Endodermal cell (in vitro differentiated cells): ENCODE measurements at regions not wholly inside any gene's neighbourhood (a gene's known extent, or its start where the extent isn't known, plus 50 kb on each side); places are given as distances from the start of the nearest gene placed in this dataset.

ENCODE experiments used
- DNase-seq: peaks from one replicate; pipeline ENCODE4 v3.0.0-alpha.2; 2017
- H3K27ac ChIP-seq: 2 replicates; pipeline ENCODE4 v1.5.1; 2013; ENCODE audit warnings: mild to moderate bottlenecking, low read depth, low read length, moderate library complexity
- H3K27me3 ChIP-seq: 2 replicates; pipeline ENCODE4 v1.6.1; 2013; ENCODE audit warnings: mild to moderate bottlenecking, low read length, moderate library complexity; ENCODE audit not compliant: insufficient read depth, control insufficient read depth, poor library complexity, severe bottlenecking
- H3K36me3 ChIP-seq: 2 replicates; pipeline ENCODE4 v1.7.0; 2013; ENCODE audit warnings: mild to moderate bottlenecking, low read length, moderate library complexity; ENCODE audit not compliant: control insufficient read depth, insufficient read depth
- H3K4me1 ChIP-seq: one replicate; pipeline ENCODE4 v1.7.0; 2013; ENCODE audit warnings: low read length; ENCODE audit not compliant: control insufficient read depth, insufficient read depth
- H3K4me3 ChIP-seq: 2 replicates; pipeline ENCODE4 v1.5.1; 2013; ENCODE audit warnings: mild to moderate bottlenecking, low read length, moderate library complexity
- H3K9ac ChIP-seq: 2 replicates; pipeline ENCODE4 v1.6.1; 2013; ENCODE audit warnings: mild to moderate bottlenecking, low read length, moderate library complexity; ENCODE audit not compliant: poor library complexity, severe bottlenecking; ENCODE audit errors: extremely low read depth
- H3K9me3 ChIP-seq: 2 replicates; pipeline ENCODE4 v1.6.1; 2013; ENCODE audit warnings: mild to moderate bottlenecking, low read length, moderate library complexity; ENCODE audit not compliant: control insufficient read depth
- H3K27ac Mint-ChIP-seq: 2 replicates; pipeline ENCODE4 v1.8.0; 2020; ENCODE audit warnings: mixed read lengths
- H3K27me3 Mint-ChIP-seq: 2 replicates; pipeline ENCODE4 v1.8.0; 2021; ENCODE audit warnings: mild to moderate bottlenecking, mixed read lengths; ENCODE audit not compliant: insufficient read depth
- H3K36me3 Mint-ChIP-seq: 2 replicates; pipeline ENCODE4 v1.8.0; 2020; ENCODE audit warnings: low read depth, mixed read lengths
- H3K4me1 Mint-ChIP-seq: 2 replicates; pipeline ENCODE4 v1.8.0; 2020; ENCODE audit warnings: mixed read lengths
- H3K4me3 Mint-ChIP-seq: 2 replicates; pipeline ENCODE4 v1.8.0; 2020; ENCODE audit warnings: mild to moderate bottlenecking, moderate library complexity, mixed read lengths
- H3K9me3 Mint-ChIP-seq: 2 replicates; pipeline ENCODE4 v1.8.0; 2020; ENCODE audit warnings: mild to moderate bottlenecking, mixed read lengths
- WGBS, 2 experiments: methylation state at CpG; one replicate each; pipeline versions ENCODE4 v1.1.5 to v1.1.7; 2013; ENCODE audit warnings: missing lambda C conversion rate in 2 of 2, mixed read lengths in 1 of 2; ENCODE audit not compliant: insufficient coverage in 1 of 2, insufficient read length in 1 of 2; 5-methylcytosine and 5-hydroxymethylcytosine counted together
- TF ChIP-seq, protein P1 (sequence below): fragments of 200-600 bp; sonication (generic); conservative IDR thresholded peaks from 2 replicates; pipeline ENCODE4 v1.5.0; 2021; ENCODE audit warnings: antibody characterized with exemption, mild to moderate bottlenecking

DNA sequence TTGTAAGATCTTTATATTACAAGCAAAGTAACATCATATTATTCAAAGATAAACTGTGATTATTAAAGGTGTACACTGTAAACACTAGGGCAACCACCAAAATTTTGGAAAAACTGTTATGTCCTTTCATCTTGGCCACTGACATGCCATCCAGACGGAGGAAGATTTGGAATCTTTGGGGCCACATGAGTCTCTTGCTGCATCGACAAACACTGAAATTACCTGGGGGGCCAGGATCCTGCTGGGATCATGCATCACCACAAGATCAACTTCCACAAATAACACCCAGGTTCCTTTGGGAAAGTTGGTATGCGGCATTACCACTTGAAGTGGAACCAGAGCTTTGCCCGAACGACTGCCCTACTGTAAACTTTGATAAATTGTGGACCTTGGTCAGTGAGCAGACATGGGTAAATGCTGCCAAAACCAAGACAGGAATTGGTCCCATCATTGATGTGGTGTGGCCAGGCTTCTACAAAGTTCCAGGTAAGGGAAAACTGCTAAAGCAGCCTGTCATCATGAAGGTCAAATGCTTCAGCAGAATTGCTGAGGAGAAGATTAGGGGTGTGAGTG, 110.6 kb upstream of the UXS1 start:
- Histone ChIP-seq H3K27me3 (no peaks in the 10 kb centered on the region), H3K9me3 (no peaks in the 10 kb centered on the region), H3K4me3 (no peak overlapping the region), H3K27ac (no peak overlapping the region), H3K9ac (no peak overlapping the region), H3K4me1 (no peaks in the 10 kb centered on the region), H3K36me3 (no peaks in the 10 kb centered on the region)
- no peaks in the 10 kb centered on the region for H3K27me3 Mint-ChIP-seq
- 88 to 90% methylated on average over 1 to 5 of the region's 5 CpGs for WGBS, 2 experiments
- TF ChIP-seq, protein P1, sequence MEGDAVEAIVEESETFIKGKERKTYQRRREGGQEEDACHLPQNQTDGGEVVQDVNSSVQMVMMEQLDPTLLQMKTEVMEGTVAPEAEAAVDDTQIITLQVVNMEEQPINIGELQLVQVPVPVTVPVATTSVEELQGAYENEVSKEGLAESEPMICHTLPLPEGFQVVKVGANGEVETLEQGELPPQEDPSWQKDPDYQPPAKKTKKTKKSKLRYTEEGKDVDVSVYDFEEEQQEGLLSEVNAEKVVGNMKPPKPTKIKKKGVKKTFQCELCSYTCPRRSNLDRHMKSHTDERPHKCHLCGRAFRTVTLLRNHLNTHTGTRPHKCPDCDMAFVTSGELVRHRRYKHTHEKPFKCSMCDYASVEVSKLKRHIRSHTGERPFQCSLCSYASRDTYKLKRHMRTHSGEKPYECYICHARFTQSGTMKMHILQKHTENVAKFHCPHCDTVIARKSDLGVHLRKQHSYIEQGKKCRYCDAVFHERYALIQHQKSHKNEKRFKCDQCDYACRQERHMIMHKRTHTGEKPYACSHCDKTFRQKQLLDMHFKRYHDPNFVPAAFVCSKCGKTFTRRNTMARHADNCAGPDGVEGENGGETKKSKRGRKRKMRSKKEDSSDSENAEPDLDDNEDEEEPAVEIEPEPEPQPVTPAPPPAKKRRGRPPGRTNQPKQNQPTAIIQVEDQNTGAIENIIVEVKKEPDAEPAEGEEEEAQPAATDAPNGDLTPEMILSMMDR = no peak
- H3K27ac Mint-ChIP-seq = no peak overlapping the region
- no peak for DNase-seq
- H3K4me1 Mint-ChIP-seq = no peaks in the 10 kb centered on the region
- H3K9me3 Mint-ChIP-seq = no peaks in the 10 kb centered on the region
- no peak overlapping the region for H3K4me3 Mint-ChIP-seq
- no peaks in the 10 kb centered on the region for H3K36me3 Mint-ChIP-seq

DNA sequence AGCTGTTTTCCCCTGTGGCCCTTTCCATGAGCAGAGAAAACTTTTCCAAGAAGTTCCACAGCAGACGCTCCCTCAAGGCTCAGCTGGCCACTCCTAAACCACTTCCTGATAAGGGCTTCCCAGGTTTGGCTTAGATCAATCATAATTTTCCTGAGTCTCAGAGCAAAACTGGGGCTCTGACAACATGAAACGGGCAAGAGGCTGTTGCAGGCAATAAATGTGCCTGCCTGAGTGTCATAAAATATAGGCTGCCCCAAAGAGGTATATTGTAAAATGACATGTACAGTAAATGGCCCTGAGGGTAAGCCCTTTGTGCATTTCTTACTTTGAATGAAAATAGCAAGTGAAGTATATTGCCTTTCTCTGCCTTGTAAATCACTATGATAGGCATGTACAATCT, 105.6 kb upstream of the UXS1 start:
- DNase-seq = no peak
- Histone ChIP-seq H3K27me3 (no peaks in the 10 kb centered on the region), H3K9ac (no peak overlapping the region), H3K27ac (no peak overlapping the region), H3K4me1 (no peaks in the 10 kb centered on the region), H3K36me3 (no peaks in the 10 kb centered on the region), H3K4me3 (no peak overlapping the region), H3K9me3 (no peaks in the 10 kb centered on the region)
- TF ChIP-seq, protein P1 = no peak
- Mint-ChIP-seq H3K36me3 (no peaks in the 10 kb centered on the region), H3K27ac (no peak overlapping the region), H3K4me3 (no peak overlapping the region), H3K4me1 (no peaks in the 10 kb centered on the region), H3K9me3 (peaks cover 1% of the 10 kb centered on the region), H3K27me3 (no peaks in the 10 kb centered on the region)
- 90 to 93% methylated on average over 2 of the region's 2 CpGs for WGBS, 2 experiments

DNA sequence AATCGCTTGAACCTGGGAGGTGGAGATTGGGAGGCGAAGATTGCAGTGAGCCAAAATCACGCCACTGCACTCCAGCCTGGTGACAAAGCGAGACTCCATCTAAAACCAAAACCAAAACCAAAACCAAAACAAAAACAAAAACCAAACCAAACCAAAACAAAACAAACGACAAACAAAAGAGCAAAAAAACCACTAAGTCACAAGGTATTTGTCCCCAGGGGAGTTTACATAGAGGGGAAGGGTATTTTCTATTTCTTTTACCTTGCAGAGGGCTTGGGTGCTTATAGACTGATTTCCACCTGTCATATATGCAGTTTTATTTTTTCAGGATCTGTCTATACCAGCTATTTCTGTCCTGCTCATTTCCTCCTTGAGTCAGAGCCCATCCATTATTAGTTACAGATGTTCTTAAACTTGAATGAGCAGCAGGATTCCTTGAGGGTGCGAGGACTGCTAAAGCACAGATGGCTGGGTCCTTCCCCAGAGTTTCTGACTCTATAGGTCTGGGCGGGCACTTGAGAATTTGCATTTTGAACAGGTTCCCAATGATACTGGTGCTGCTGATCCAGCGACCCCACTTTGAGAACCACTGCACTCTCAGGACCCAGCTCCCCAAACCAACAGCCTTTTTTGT, 102.2 kb upstream of the UXS1 start:
- Histone ChIP-seq H3K9me3 (no peaks in the 10 kb centered on the region), H3K4me3 (no peak overlapping the region), H3K27me3 (no peaks in the 10 kb centered on the region), H3K36me3 (no peaks in the 10 kb centered on the region), H3K9ac (no peak overlapping the region), H3K4me1 (no peaks in the 10 kb centered on the region), H3K27ac (no peak overlapping the region)
- H3K4me3 Mint-ChIP-seq = no peak overlapping the region
- no peaks in the 10 kb centered on the region for H3K27me3 Mint-ChIP-seq
- DNase-seq = no peak
- TF ChIP-seq, protein P1 = no peak
- H3K9me3 Mint-ChIP-seq = peaks cover 1% of the 10 kb centered on the region
- 90 to 92% methylated on average over 4 to 8 of the region's 8 CpGs for WGBS, 2 experiments
- H3K36me3 Mint-ChIP-seq = no peaks in the 10 kb centered on the region
- no peaks in the 10 kb centered on the region for H3K4me1 Mint-ChIP-seq
- H3K27ac Mint-ChIP-seq = no peak overlapping the region
